ENCODE measurements at regions not wholly inside any gene's neighbourhood (a gene's known extent, or its start where the extent isn't known, plus 50 kb on each side); places are given as distances from the start of the nearest gene placed in this dataset.

GRCh38 chr5:67483453-67484030 lies 286.9 kb upstream of the CD180 start:
- H3K27me3 Mint-ChIP-seq (ENCODE audit: low read depth) = no peaks in the 10 kb centered on the region
- H3K4me1 Mint-ChIP-seq = peaks cover 10% of the 10 kb centered on the region
- DNase-seq (ENCODE audit: low spot score) (no peak), ATAC-seq (no peak)
- no peak overlapping the region for H3K27ac Mint-ChIP-seq
- ChIA-PET POLR2A (interaction anchor here (0.5 kb wide), 1 partner anchor 440 kb away, joined by 4 read pairs; no protein-coding TSS in a partner anchor), CTCF (no interaction called here)
- no peak overlapping the region for H3K4me3 Mint-ChIP-seq
- no peaks in the 10 kb centered on the region; the same call in 1 of the 2 replicates for H3K36me3 Mint-ChIP-seq
- peaks cover 16% of the 10 kb centered on the region for H3K9me3 Mint-ChIP-seq
- TF ChIP-seq ZNF232 (CRISPR knock-in tag; IDR thresholded peaks at IDR 0.05) = no peak
- TF ChIP-seq, protein P1, sequence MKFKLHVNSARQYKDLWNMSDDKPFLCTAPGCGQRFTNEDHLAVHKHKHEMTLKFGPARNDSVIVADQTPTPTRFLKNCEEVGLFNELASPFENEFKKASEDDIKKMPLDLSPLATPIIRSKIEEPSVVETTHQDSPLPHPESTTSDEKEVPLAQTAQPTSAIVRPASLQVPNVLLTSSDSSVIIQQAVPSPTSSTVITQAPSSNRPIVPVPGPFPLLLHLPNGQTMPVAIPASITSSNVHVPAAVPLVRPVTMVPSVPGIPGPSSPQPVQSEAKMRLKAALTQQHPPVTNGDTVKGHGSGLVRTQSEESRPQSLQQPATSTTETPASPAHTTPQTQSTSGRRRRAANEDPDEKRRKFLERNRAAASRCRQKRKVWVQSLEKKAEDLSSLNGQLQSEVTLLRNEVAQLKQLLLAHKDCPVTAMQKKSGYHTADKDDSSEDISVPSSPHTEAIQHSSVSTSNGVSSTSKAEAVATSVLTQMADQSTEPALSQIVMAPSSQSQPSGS (CRISPR knock-in tag; IDR thresholded peaks at IDR 0.05; ENCODE audit: borderline replicate concordance, low read depth) = no peak
- TF ChIP-seq NR1H2 (CRISPR knock-in tag; IDR thresholded peaks at IDR 0.05) = no peak
- no peak for TF ChIP-seq NR2C2 (CRISPR knock-in tag; IDR thresholded peaks at IDR 0.05)
- no peak for TF ChIP-seq FOXK1 (CRISPR knock-in tag; IDR thresholded peaks at IDR 0.05)
- TF ChIP-seq, protein P2, sequence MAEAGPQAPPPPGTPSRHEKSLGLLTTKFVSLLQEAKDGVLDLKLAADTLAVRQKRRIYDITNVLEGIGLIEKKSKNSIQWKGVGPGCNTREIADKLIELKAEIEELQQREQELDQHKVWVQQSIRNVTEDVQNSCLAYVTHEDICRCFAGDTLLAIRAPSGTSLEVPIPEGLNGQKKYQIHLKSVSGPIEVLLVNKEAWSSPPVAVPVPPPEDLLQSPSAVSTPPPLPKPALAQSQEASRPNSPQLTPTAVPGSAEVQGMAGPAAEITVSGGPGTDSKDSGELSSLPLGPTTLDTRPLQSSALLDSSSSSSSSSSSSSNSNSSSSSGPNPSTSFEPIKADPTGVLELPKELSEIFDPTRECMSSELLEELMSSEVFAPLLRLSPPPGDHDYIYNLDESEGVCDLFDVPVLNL (CRISPR knock-in tag; IDR thresholded peaks at IDR 0.05; ENCODE audit: borderline replicate concordance, low read depth) = no peak
- TF ChIP-seq GABPB1 (CRISPR knock-in tag; IDR thresholded peaks at IDR 0.05) = no peak
- no peak for TF ChIP-seq NFYB (CRISPR knock-in tag; conservative IDR thresholded peaks at IDR 0.05; ENCODE audit: low read depth)

GRCh38 chr5:67481362-67481761 lies 284.8 kb upstream of the CD180 start:
- Mint-ChIP-seq H3K9me3 (peaks cover 16% of the 10 kb centered on the region), H3K27me3 (ENCODE audit: low read depth) (no peaks in the 10 kb centered on the region), H3K4me3 (no peak overlapping the region), H3K27ac (no peak overlapping the region), H3K36me3 (no peaks in the 10 kb centered on the region; the same call in 1 of the 2 replicates), H3K4me1 (0 out of 2 replicates have a peak, but pooled peaks cover 3% of the 10 kb centered on the region)
- no peak for ATAC-seq
- POLR2A ChIA-PET = no interaction called here
- no peak for DNase-seq (ENCODE audit: low spot score)
- TF ChIP-seq FOXP1 (CRISPR knock-in tag; IDR thresholded peaks at IDR 0.05; ENCODE audit: borderline replicate concordance) = no peak
- TF ChIP-seq ZNF232 (CRISPR knock-in tag; IDR thresholded peaks at IDR 0.05) = no peak
- TF ChIP-seq USF1 (CRISPR knock-in tag; IDR thresholded peaks at IDR 0.05) = no peak
- no peak for TF ChIP-seq SOX15 (CRISPR knock-in tag; IDR thresholded peaks at IDR 0.05)
- no peak for TF ChIP-seq ELF4 (CRISPR knock-in tag; IDR thresholded peaks at IDR 0.05; ENCODE audit: low read depth)
- no peak for TF ChIP-seq RELA (CRISPR knock-in tag; IDR thresholded peaks at IDR 0.05; ENCODE audit: borderline replicate concordance)
- TF ChIP-seq, protein P1 (CRISPR knock-in tag; IDR thresholded peaks at IDR 0.05; ENCODE audit: borderline replicate concordance, low read depth) = no peak
- TF ChIP-seq, protein P3, sequence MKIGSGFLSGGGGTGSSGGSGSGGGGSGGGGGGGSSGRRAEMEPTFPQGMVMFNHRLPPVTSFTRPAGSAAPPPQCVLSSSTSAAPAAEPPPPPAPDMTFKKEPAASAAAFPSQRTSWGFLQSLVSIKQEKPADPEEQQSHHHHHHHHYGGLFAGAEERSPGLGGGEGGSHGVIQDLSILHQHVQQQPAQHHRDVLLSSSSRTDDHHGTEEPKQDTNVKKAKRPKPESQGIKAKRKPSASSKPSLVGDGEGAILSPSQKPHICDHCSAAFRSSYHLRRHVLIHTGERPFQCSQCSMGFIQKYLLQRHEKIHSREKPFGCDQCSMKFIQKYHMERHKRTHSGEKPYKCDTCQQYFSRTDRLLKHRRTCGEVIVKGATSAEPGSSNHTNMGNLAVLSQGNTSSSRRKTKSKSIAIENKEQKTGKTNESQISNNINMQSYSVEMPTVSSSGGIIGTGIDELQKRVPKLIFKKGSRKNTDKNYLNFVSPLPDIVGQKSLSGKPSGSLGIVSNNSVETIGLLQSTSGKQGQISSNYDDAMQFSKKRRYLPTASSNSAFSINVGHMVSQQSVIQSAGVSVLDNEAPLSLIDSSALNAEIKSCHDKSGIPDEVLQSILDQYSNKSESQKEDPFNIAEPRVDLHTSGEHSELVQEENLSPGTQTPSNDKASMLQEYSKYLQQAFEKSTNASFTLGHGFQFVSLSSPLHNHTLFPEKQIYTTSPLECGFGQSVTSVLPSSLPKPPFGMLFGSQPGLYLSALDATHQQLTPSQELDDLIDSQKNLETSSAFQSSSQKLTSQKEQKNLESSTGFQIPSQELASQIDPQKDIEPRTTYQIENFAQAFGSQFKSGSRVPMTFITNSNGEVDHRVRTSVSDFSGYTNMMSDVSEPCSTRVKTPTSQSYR (CRISPR knock-in tag; IDR thresholded peaks at IDR 0.05) = no peak
- TF ChIP-seq ERG (CRISPR knock-in tag; IDR thresholded peaks at IDR 0.05) = no peak
- no peak for TF ChIP-seq FOXJ3 (CRISPR knock-in tag; IDR thresholded peaks at IDR 0.05; ENCODE audit: borderline replicate concordance)
- TF ChIP-seq, protein P4, sequence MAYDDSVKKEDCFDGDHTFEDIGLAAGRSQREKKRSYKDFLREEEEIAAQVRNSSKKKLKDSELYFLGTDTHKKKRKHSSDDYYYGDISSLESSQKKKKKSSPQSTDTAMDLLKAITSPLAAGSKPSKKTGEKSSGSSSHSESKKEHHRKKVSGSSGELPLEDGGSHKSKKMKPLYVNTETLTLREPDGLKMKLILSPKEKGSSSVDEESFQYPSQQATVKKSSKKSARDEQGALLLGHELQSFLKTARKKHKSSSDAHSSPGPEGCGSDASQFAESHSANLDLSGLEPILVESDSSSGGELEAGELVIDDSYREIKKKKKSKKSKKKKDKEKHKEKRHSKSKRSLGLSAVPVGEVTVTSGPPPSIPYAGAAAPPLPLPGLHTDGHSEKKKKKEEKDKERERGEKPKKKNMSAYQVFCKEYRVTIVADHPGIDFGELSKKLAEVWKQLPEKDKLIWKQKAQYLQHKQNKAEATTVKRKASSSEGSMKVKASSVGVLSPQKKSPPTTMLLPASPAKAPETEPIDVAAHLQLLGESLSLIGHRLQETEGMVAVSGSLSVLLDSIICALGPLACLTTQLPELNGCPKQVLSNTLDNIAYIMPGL (CRISPR knock-in tag; IDR thresholded peaks at IDR 0.05) = no peak
- CTCF ChIA-PET = no interaction called here

Measured in WTC11 (cell line).